ENCODE measurements at regions not wholly inside any gene's neighbourhood (a gene's known extent, or its start where the extent isn't known, plus 50 kb on each side); places are given as distances from the start of the nearest gene placed in this dataset.
A peak's percentile ranks its signal among the peaks of the same experiment; 100 is the strongest.

DNA sequence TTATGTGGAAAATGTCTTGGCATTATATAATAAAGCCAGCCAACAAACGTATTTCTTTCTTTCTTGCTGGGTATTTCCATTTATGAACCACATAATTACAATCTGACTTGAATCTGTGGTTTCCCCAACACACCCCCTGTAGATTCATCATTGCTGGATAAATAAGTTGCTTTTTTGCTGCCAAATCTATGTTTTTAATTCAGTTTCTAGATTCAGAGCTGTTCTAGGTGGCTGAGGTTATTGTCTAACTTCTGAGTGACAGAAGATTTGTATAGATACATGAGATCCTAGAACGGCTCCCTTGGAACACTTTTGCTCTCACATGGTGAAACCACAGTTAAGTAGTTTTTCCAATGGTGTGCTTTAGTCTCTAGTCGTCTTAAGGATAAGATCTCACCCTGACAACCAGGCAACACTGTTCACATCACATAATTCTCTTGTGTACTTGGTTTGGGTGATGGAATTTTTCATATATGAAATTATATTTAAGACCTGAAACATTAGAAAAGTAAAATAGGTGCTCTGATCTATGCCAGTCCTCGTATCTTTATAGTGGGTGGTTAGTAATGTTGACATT is 239.1 kb downstream of the KLF12 start:
- DNase-seq (ENCODE audit: low spot score) = no peak

GRCh38 chr13:73893833-73894232 is 240.4 kb downstream of the KLF12 start:
- DNase-seq (ENCODE audit: low spot score) = no peak

DNA sequence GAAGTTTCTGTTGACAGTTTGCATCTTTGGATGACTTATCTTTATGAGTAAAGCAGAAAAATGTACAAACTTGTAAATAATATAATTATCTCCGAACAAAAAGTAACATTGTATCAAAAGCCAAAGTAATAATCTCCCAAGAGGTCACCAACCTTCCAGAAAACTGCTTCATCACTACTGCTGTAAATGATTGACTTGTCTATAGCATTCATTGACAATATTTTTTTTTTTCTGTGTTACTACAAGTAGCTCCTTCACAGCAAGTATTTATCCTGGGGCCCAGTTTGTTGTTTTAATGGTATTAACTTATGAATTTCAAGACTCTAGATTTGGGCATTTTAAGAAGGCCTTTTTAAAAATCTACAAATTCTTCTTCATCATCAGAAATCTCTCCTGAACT is 242.4 kb downstream of the KLF12 start:
- no peak for DNase-seq (ENCODE audit: low spot score)

- DNase-seq (ENCODE audit: low spot score) = no peak
These were observed 251.0 kb downstream of the KLF12 start for GRCh38 chr13:73883162-73883561.

- peak; percentile 6 for DNase-seq (ENCODE audit: low spot score)
These were observed 253.8 kb downstream of the KLF12 start for GRCh38 chr13:73880365-73880764.

DNA sequence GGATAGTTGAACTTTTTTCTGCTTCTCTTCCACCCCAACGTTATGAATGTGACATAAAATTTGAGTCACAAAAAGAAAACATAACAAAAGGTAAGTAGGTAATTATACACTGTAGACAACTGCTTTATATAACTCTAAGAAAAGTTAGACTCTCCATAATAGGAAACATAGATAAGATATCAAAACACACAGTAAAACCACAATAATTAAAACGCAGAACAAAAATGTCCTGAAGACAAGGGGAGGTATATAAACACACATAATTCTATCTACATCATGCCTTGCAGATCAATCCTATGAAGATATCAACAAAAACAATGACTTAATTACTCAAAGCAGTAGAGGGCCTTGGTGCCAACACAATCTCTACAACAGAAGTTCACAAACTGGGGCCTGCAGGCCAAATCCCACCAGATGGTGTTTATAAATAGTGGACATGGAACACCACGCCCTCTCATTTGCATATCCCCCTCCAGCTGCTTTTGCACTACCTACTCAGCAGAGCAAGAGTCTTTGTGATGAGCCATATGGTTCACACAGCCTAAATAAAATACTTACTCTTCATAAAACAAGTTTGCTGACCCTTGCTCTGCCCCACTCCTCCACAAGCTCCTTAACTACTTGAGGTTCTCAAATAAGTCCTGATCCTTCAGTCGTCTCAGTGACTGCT is 254.7 kb downstream of the KLF12 start:
- DNase-seq (ENCODE audit: low spot score) = no peak

DNA sequence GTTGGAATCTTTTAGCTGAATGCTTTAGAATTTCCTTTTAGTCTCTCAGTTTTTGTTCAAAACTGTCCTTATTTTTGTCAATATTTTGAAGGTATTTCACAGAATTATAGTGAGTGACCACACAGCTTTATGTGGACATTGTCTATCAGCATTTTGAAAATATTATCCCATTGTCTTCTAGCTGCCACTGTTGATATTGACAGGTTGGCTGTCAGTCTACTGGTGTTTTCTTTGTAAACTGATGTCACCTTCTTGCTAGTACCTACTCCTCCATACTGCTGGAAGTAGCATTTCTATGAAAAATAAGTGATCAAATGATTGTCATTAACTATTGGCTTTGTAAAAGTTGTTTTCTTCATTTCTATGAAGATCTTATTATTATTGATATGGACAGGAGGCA is 256.8 kb downstream of the KLF12 start:
- no peak for DNase-seq (ENCODE audit: low spot score)

- no peak for DNase-seq (ENCODE audit: low spot score)
These were observed 257.9 kb downstream of the KLF12 start for GRCh38 chr13:73876323-73876722.

DNA sequence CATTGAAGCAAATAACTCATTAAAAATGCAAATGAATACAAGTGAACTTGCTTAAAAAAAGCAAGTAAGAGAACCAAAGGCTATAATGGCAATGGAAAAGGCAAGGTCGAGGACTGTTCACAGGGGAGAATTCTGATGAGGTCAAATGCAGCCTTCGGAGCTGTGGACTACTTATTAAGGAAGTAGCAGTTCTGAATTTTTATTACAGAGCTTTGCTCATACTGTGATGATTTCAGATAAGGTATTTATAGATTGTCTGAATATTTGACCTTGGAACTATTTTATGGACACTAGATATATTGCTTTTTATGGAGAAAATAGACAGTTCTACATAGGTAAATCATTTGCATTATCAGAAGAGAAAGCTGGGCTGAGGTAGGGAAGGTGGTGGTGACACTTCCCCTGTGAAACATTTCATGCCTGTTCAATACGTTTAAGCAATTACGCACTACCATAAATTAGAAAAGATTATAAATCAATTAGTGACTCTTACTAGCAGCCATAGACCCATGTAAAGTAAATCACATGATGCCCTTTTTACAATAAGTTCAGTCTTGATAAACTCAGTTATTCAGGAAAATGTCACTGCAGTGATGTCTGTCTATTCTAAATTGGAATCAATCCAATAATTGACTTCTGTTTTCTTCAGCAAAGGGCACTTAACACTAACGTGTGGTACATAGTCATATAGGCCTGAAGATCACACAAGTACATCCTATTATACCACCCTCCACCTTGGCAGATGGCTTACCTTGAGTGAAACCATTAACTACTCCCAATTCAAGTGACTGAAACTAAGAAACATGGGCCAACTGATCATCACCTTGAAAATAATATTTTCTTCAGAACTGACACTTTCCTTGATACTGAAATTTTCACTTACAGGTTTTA is 260.0 kb downstream of the KLF12 start:
- DNase-seq (ENCODE audit: low spot score) = no peak

- DNase-seq (ENCODE audit: low spot score) = no peak
These were observed 261.8 kb downstream of the KLF12 start for GRCh38 chr13:73872397-73872796.

- no peak for DNase-seq (ENCODE audit: low spot score)
These were observed 263.0 kb downstream of the KLF12 start for GRCh38 chr13:73870970-73871935.

- no peak for DNase-seq (ENCODE audit: low spot score)
These were observed 264.0 kb downstream of the KLF12 start for GRCh38 chr13:73870036-73870741.

DNA sequence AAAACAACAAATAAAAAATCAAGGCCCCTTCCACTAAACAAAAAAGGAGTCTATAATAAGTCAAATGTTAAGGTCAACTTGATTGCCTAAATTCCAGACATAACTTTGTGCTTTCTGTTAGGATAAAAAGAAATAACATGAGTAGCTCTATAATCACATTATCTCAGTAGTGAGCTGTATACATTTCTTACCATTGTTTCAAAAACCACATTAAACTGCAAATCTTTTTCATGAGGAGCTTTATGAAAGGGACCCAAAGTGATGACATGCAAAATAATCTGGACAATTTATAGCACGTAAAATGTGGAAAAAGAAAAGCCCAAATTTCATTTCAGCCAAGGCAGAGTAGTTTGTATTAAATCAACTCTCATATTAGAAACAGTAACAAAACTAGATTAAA is 269.2 kb downstream of the KLF12 start:
- no peak for DNase-seq (ENCODE audit: low spot score)

GRCh38 chr13:73861136-73861535 is 273.1 kb downstream of the KLF12 start:
- no peak for DNase-seq (ENCODE audit: low spot score)

DNA sequence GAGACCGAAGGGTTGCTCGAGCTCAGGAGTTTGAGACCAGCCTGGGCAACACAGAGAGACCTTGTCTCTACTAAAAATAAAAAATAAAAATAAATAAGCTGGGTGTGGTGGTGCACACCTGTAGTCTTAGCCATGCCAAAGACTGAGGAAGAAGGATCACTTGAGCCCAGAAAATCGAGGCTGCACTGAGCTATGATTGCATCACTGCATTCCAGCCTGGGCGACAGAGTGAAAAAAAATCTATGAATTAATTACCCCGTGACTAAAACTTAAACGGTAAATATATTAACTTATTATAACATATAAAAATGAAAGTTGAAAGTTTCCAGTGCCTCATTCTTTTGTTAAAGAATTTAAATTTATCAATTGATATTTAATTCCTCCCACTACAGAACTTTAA is 273.7 kb downstream of the KLF12 start:
- no peak for DNase-seq (ENCODE audit: low spot score)

- no peak for DNase-seq (ENCODE audit: low spot score)
These were observed 274.4 kb downstream of the KLF12 start for GRCh38 chr13:73859841-73860240.

DNA sequence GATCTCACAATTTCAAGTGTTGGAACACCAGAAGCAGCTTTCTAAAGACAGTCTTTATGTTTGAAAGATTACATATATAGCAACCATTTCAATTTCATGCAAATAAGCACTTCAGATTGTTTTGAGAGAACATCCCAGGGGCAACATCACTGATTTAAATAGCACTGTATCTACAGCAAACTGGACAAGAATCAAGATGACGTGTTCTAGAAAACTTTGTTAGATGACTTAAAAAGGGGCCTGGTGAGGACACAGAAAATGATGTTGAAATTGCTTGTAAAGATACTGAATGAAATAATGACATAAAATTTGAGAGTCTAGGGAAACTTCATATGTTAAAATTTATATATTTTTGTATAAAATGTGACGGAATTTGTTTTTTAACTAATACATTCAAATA is 277.1 kb downstream of the KLF12 start:
- DNase-seq (ENCODE audit: low spot score) = no peak

GRCh38 chr13:73851104-73851503 is 283.1 kb downstream of the KLF12 start:
- no peak for DNase-seq (ENCODE audit: low spot score)

DNA sequence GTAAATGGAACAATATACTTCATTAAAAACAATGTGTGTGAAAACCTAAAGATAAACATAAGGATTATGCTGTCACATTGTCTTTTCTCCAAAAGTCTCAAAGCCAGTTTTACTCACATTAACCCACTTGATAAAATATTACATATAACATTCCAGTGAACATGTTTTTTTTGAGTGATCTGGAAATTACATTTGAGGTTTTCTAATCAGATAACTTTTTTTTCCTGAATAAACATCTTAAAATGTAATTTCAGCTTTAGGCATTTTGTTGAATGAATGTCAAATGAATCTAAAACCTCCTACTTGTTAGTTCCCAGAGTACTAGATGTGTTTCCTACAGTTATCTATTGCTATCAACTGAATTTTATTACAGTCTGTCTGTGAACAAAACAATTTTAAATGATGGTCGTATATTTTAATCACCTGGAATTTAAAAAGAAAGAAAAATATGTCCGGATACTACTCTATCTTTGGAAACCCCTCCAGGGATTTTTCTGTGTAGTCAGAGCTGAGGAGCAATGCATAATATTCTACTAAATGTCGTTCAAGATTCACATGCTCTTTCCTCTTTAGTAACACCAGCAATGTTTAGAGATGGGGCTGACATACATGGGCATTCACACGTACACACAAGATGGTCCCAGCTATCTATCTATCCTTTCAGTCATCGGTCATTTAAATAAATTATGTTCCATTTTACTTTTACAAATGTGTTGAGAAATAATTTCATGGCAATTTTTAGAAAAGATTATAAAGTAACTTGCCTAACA is 283.9 kb downstream of the KLF12 start:
- DNase-seq (ENCODE audit: low spot score) = no peak

DNA sequence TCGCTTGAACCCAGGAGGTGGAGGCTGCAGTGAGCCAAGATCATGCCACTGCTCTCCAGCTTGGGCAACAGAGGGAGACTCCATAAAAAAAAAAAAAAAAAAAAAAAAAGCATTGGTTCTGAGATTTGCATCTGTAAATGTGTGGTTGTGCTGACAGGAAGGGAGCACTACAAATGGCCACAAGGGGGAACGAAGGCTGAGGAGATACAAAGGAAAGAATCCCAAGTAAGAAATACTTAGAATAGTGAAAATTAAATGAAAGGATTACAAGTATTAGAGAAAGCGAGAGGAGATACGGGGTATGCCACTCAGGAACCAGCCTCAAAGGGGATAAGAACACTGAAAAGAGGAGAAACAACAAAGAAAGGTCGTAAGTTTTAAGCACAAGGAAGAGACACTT is 284.9 kb downstream of the KLF12 start:
- DNase-seq (ENCODE audit: low spot score) = no peak

DNA sequence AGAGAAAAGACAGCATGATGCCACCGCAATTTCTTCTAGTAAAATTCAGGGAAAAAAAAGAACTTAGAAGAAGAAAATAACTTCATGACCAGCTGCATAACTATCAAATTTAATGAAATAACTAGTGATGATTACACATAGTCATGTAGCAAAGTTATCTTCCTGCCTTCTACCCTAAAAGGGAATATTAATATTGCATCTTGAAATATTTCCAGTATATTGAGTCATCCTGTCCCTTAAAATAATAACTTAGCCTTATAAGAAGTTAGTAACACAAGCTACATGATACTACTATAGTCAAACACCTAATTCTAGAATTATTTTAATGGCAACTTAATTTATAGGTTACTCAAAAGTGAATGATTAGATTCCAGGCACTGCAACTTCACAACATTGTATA is 289.2 kb downstream of the KLF12 start:
- no peak for DNase-seq (ENCODE audit: low spot score)

All from kidney capillary endothelial cell (primary cell).